RPMI7951 (cell line): ENCODE measurements at regions not wholly inside any gene's neighbourhood (a gene's known extent, or its start where the extent isn't known, plus 50 kb on each side); places are given as distances from the start of the nearest gene placed in this dataset.
"Not testable (repeated sequence)": the region's sequence is repeated elsewhere in the genome, so short reads cannot be mapped to it uniquely, and the experiment has no call there.

Experiments
- DNase-seq: peaks from one replicate; pipeline ENCODE4 v3.0.0-alpha.2; 2012; ENCODE audit warnings: low read depth

GRCh38 chr22:42217752-42218280 lies 52.6 kb downstream of the TCF20 start:
- no peak for DNase-seq

GRCh38 chr22:42217019-42217751 lies 53.3 kb downstream of the TCF20 start:
- no peak for DNase-seq

- no peak for DNase-seq
Observed at GRCh38 chr22:42214633-42215415, 55.6 kb downstream of the TCF20 start.

GRCh38 chr22:42208362-42208761 lies 62.1 kb downstream of the TCF20 start:
- no peak for DNase-seq

GRCh38 chr22:42207918-42208317 lies 62.5 kb downstream of the TCF20 start:
- DNase-seq: no peak

GRCh38 chr22:42203609-42204008 lies 66.8 kb downstream of the TCF20 start:
- no peak for DNase-seq

- peak; percentile 8 for DNase-seq
Observed at GRCh38 chr22:42202669-42203068, 67.8 kb downstream of the TCF20 start.

GRCh38 chr22:42202048-42202447 lies 68.4 kb downstream of the TCF20 start:
- no peak for DNase-seq

GRCh38 chr22:42199025-42199424 lies 68.4 kb upstream of the CYP2D6 start:
- DNase-seq: no peak

GRCh38 chr22:42198226-42198625 lies 67.6 kb upstream of the CYP2D6 start:
- no peak for DNase-seq

GRCh38 chr22:42196454-42196853 lies 65.8 kb upstream of the CYP2D6 start:
- no peak for DNase-seq

- no peak for DNase-seq
Observed at GRCh38 chr22:42194953-42195352, 64.3 kb upstream of the CYP2D6 start.

GRCh38 chr22:42194104-42194851 lies 63.7 kb upstream of the CYP2D6 start:
- DNase-seq: no peak

GRCh38 chr22:42192547-42192946 lies 61.9 kb upstream of the CYP2D6 start:
- DNase-seq: no peak

- DNase-seq: no peak
Observed at GRCh38 chr22:42190274-42190673, 59.7 kb upstream of the CYP2D6 start.

GRCh38 chr22:42189761-42190160 lies 59.2 kb upstream of the CYP2D6 start:
- DNase-seq: no peak

- DNase-seq: no peak
Observed at GRCh38 chr22:42188808-42189447, 58.3 kb upstream of the CYP2D6 start.

GRCh38 chr22:42187646-42188045 lies 57.0 kb upstream of the CYP2D6 start:
- no peak for DNase-seq

GRCh38 chr22:42185915-42186439 lies 55.4 kb upstream of the CYP2D6 start:
- DNase-seq: no peak

- peak; percentile 15 for DNase-seq
Observed at GRCh38 chr22:42184852-42185251, 54.2 kb upstream of the CYP2D6 start.

GRCh38 chr22:42183461-42184059 lies 53.0 kb upstream of the CYP2D6 start:
- not testable (repeated sequence) for DNase-seq
